ENCODE measurements at regions not wholly inside any gene's neighbourhood (a gene's known extent, or its start where the extent isn't known, plus 50 kb on each side); places are given as distances from the start of the nearest gene placed in this dataset.
A peak's percentile ranks its signal among the peaks of the same experiment; 100 is the strongest.

DNA sequence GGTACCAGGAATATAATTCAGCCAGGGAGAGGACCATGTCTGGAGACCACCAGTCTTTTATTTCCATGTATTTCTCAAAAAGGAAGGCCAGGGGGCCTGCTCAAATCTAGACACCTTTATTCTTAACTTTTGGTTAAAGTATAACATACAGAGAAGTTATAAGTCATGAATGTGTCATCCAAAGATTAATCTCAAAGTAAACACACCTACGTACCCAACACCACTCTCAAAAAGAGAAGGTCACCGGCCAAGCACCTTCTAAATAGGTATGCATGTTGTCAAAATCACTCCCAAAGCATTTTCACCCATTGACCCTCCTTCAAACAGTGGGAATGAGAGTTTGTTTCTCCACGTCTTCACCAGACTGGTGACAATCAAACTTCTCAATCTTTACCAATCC lies 60.0 kb upstream of the FZD10 start:
- Histone ChIP-seq H3K9me3 (no peaks in the 10 kb centered on the region), H3K36me3 (no peaks in the 10 kb centered on the region), H3K4me3 (no peak overlapping the region), H3K4me1 (no peaks in the 10 kb centered on the region), H3K27me3 (peaks cover 9% of the 10 kb centered on the region), H3K27ac (no peak overlapping the region)
- ATAC-seq (no peak), DNase-seq (no peak)
- TF ChIP-seq, protein P1, sequence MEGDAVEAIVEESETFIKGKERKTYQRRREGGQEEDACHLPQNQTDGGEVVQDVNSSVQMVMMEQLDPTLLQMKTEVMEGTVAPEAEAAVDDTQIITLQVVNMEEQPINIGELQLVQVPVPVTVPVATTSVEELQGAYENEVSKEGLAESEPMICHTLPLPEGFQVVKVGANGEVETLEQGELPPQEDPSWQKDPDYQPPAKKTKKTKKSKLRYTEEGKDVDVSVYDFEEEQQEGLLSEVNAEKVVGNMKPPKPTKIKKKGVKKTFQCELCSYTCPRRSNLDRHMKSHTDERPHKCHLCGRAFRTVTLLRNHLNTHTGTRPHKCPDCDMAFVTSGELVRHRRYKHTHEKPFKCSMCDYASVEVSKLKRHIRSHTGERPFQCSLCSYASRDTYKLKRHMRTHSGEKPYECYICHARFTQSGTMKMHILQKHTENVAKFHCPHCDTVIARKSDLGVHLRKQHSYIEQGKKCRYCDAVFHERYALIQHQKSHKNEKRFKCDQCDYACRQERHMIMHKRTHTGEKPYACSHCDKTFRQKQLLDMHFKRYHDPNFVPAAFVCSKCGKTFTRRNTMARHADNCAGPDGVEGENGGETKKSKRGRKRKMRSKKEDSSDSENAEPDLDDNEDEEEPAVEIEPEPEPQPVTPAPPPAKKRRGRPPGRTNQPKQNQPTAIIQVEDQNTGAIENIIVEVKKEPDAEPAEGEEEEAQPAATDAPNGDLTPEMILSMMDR (IDR thresholded peaks at IDR 0.05) = no peak
- intact Hi-C loops (cut with DNase I) = no loop called here

DNA sequence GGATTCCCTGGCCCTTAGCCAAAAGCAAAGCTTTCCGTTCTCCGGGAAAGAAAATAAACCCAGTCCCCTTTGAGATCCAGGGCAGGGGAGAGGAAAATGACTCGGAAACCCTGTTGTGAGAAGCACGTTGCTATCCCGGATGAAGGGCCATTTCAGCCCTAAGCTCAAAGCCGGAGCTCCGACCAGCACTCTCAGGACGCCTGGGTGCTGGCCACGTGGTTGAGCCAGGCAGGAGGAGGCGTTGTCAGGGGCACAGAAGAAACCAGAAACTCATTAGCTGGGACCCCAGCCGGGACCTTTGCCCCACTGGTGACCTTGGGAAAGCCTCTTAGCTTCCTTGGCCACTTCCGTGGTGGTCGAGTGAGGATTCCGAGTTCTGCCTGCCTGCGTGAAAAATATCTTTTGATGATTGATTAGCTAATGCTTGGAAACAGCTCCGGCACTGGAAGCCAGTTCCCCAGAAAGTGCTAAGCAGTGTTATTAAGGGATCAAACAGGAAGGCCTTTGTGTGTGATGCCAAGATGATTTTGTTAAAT lies 57.6 kb upstream of the FZD10 start:
- TF ChIP-seq, protein P1 (IDR thresholded peaks at IDR 0.05) = no peak
- H3K27ac ChIP-seq = no peak overlapping the region
- intact Hi-C loops (cut with DNase I) = no loop called here
- H3K4me1 ChIP-seq = no peaks in the 10 kb centered on the region
- H3K36me3 ChIP-seq = no peaks in the 10 kb centered on the region
- ATAC-seq (peak; percentile 17), DNase-seq (no peak)
- peaks cover 9% of the 10 kb centered on the region for H3K27me3 ChIP-seq
- H3K9me3 ChIP-seq = no peaks in the 10 kb centered on the region
- H3K4me3 ChIP-seq = no peak overlapping the region

DNA sequence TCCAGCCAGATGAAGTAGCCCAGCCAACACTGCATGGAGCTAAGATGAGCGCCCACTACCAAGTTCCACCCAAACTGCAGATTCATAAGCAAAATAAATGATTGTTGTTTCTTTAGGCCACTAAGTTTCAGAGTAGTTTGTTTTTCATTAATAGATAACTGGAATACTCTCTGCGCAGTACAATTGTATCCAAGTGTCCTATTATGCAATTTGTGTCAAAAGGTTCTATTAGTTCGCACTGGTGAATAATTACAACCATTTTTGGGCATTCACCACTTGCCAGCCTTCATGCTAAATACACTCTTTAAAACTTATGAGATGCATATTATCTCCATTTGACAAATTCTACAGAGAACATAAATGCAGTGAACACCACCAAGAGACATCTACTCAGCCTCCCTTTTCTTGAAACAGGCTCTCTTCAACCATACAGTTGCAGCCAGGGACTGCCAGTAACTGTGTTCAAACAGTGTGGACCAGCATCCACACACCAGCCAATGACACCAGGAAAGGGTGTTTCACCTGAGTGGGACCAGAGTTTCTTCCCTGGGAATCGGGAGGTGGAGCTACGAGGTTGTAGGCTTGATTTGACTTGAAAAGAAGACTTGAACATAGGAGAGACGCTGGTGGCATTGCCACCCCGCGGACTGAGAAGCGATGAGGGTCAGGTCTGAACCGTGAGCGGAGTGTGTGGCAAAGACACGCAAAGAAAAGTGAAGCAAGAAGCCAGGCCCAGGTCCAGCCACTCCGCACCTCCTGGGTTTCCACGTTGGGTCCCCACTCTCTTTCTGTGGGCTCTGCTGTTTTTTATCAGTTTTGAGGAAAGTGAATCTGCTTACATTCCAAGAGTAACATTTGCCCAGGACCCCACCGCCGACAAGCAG lies 53.0 kb upstream of the FZD10 start:
- no peak for ATAC-seq
- H3K27me3 ChIP-seq = peaks cover 9% of the 10 kb centered on the region
- intact Hi-C loops (cut with DNase I) = no loop called here
- H3K27ac ChIP-seq = no peak overlapping the region
- H3K4me3 ChIP-seq = no peak overlapping the region
- no peaks in the 10 kb centered on the region for H3K4me1 ChIP-seq
- no peaks in the 10 kb centered on the region for H3K9me3 ChIP-seq
- TF ChIP-seq, protein P1 (IDR thresholded peaks at IDR 0.05) = no peak
- H3K36me3 ChIP-seq = no peaks in the 10 kb centered on the region
- DNase-seq = no peak

DNA sequence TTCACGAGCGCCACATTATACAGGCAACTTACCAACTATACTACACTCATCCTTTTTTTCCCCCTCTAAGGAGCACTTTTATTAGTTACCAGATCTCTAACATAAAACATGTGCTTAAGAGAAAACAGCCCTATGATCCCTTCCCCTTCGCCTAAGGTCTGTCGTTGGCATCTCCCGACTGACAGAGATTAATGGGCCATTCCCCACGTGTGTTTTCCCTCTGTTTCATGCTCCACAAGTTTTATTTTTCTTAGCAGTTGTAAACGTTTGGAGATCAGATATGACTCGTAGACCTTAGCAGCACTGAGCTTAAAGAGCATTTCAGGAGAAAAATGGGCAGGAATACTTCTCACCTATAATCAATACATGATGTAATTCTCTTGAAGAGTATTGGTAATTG lies 51.4 kb upstream of the FZD10 start:
- TF ChIP-seq, protein P1 (IDR thresholded peaks at IDR 0.05) = no peak
- no peaks in the 10 kb centered on the region for H3K36me3 ChIP-seq
- ATAC-seq = no peak

DNA sequence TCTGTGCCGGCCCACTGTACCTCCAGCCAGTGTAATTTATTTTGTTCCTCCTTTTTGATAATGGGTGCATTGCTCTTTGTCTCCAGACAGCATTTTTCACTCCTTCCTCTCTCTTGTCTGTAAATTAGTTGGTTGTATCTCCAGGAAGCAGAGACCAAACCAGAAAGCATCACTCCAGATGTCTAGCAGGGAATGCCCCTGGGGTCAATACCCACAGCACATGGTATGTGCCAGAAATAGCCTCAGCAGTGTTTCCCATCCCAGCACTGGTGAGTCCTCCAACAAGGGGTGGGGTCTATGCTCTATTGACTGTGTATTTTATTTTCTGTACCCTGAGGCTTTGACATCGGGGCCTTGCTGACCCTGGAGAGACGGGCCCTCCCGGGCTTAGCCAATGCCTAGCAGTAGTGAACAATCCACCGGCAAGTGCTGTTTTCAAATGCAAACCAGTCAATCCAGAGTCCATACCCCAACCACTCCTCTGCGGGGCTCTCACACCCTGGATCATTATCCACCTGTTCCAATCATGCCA lies 50.2 kb upstream of the FZD10 start:
- no peak for ATAC-seq
- no peaks in the 10 kb centered on the region for H3K4me1 ChIP-seq
- no peak overlapping the region for H3K4me3 ChIP-seq
- no peak overlapping the region for H3K27ac ChIP-seq
- H3K9me3 ChIP-seq = no peaks in the 10 kb centered on the region
- TF ChIP-seq, protein P1 (IDR thresholded peaks at IDR 0.05) = no peak
- H3K27me3 ChIP-seq = no peaks in the 10 kb centered on the region
- no peak for DNase-seq
- H3K36me3 ChIP-seq = no peaks in the 10 kb centered on the region
- intact Hi-C loops (cut with DNase I) = no loop called here

More for the DNA sequence above, 51.4 kb upstream of the FZD10 start:
- intact Hi-C loops (cut with DNase I) = no loop called here
- Histone ChIP-seq H3K27me3 (peaks cover 3% of the 10 kb centered on the region), H3K9me3 (no peaks in the 10 kb centered on the region), H3K4me1 (no peaks in the 10 kb centered on the region), H3K4me3 (no peak overlapping the region), H3K27ac (no peak overlapping the region)
- no peak for DNase-seq

All from upper lobe of right lung (tissue), 1 donor.